Stomach smooth muscle (tissue), 2 donors: ENCODE measurements at regions not wholly inside any gene's neighbourhood (a gene's known extent, or its start where the extent isn't known, plus 50 kb on each side); places are given as distances from the start of the nearest gene placed in this dataset.

ENCODE experiments used
- H3K27ac ChIP-seq: one replicate; pipeline ENCODE4 v1.7.0; 2013; ENCODE audit warnings: mild to moderate bottlenecking, low read length, inconsistent platforms
- H3K27me3 ChIP-seq, 2 donors: one replicate each; pipeline ENCODE4 v1.7.0; 2013; ENCODE audit warnings: low read length in 2 of 2; ENCODE audit not compliant: insufficient read depth in 2 of 2, control insufficient read depth in 1 of 2
- H3K36me3 ChIP-seq, 2 donors: one replicate each; pipeline ENCODE4 v1.7.0; 2013; ENCODE audit warnings: low read length in 2 of 2; ENCODE audit not compliant: control insufficient read depth in 2 of 2, insufficient read depth in 2 of 2
- H3K4me1 ChIP-seq: one replicate; pipeline ENCODE4 v1.7.0; 2013; ENCODE audit warnings: low read length; ENCODE audit not compliant: control insufficient read depth, insufficient read depth
- H3K4me3 ChIP-seq, 2 donors: one replicate each; pipeline ENCODE4 v1.7.0; 2013; ENCODE audit warnings: low read length in 2 of 2
- H3K9ac ChIP-seq, 2 donors: one replicate each; pipeline ENCODE4 v1.7.0; 2013; ENCODE audit warnings: low read length in 2 of 2, mild to moderate bottlenecking in 1 of 2
- H3K9me3 ChIP-seq, 2 donors: one replicate each; pipeline ENCODE4 v1.7.0; 2013; ENCODE audit warnings: low read length in 2 of 2; ENCODE audit not compliant: control insufficient read depth in 2 of 2
- donor health status: healthy.
- donor health status: Pancreatic carcinoma.

- Histone ChIP-seq H3K36me3 (no peaks in the 10 kb centered on the region), H3K27ac (no peak overlapping the region), H3K4me1 (peaks cover 2% of the 10 kb centered on the region), H3K9ac (no peak overlapping the region), H3K9me3 (no peaks in the 10 kb centered on the region), H3K27me3 (peaks cover 0 to 3% of the 10 kb centered on the region in 2 donors), H3K4me3 (no peak overlapping the region)
Observed at GRCh38 chr5:61612431-61612830, 280.4 kb downstream of the ZSWIM6 start.

DNA sequence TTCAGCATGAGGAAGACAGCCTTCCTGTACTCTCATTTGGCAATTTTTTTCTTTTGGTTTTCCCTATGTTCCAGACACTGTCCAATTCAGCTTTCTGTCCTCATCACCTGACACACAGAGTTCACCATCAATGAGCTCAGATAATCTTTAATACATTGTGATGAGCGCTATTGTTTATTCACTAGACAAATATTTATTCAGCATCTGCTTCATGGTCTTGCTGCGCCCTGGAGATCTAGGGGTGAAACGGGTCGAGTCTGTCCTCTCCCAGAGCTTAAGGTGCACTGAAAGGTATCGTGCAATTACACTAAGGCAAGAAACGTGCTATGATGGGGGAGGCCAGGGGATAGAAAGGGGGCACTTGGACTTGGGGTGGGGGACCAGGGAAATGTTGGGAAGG is 281.6 kb downstream of the ZSWIM6 start:
- Histone ChIP-seq H3K9ac (no peak overlapping the region), H3K27me3 (peaks cover 0 to 3% of the 10 kb centered on the region in 2 donors), H3K36me3 (no peaks in the 10 kb centered on the region), H3K9me3 (no peaks in the 10 kb centered on the region), H3K4me1 (peaks cover 2% of the 10 kb centered on the region), H3K27ac (no peak overlapping the region), H3K4me3 (no peak overlapping the region)

GRCh38 chr5:61614606-61615005 is 282.5 kb downstream of the ZSWIM6 start:
- Histone ChIP-seq H3K4me3 (no peak overlapping the region), H3K9ac (no peak overlapping the region), H3K4me1 (peaks cover 6% of the 10 kb centered on the region), H3K36me3 (no peaks in the 10 kb centered on the region), H3K9me3 (no peaks in the 10 kb centered on the region), H3K27me3 (peaks cover 0 to 3% of the 10 kb centered on the region in 2 donors), H3K27ac (no peak overlapping the region)

- Histone ChIP-seq H3K9me3 (no peaks in the 10 kb centered on the region), H3K27me3 (peaks cover 0 to 3% of the 10 kb centered on the region in 2 donors), H3K27ac (no peak overlapping the region), H3K9ac (no peak overlapping the region), H3K4me3 (no peak overlapping the region), H3K36me3 (no peaks in the 10 kb centered on the region), H3K4me1 (peaks cover 26% of the 10 kb centered on the region)
Observed at GRCh38 chr5:61617039-61617438, 285.0 kb downstream of the ZSWIM6 start.

DNA sequence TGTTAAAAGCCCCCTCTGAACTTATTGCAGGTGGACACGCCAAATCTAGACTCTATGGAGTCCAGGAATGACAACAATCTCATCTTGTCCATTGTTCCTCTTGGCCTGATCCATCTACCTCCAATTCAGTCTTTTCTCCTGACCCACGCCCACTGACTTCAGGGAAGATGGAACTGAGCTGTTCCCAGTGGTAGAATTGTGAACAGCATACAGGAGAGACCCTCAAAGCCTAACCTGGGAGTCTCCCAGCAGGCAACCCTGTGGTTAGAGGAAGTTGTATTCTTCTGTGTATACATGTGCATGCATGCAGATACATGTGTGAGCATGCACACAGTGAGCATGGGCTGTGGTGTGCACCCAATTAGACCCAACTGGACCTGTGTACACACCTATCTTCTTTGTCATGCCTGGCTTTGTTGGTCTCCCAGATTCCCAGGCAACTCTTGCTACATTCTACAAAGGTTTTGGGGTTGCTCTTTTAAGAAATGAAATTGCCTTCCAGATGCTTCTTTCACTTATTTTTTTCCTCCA is 286.0 kb downstream of the ZSWIM6 start:
- H3K9ac ChIP-seq = no peak overlapping the region
- H3K36me3 ChIP-seq = no peaks in the 10 kb centered on the region
- no peak overlapping the region for H3K27ac ChIP-seq
- no peak overlapping the region for H3K4me3 ChIP-seq
- peaks cover 29% of the 10 kb centered on the region for H3K4me1 ChIP-seq
- H3K9me3 ChIP-seq = no peaks in the 10 kb centered on the region
- H3K27me3 ChIP-seq = peaks cover 0 to 3% of the 10 kb centered on the region in 2 donors

- H3K4me1 ChIP-seq = peaks cover 29% of the 10 kb centered on the region
- no peak overlapping the region for H3K27ac ChIP-seq
- peaks cover 0 to 3% of the 10 kb centered on the region in 2 donors for H3K27me3 ChIP-seq
- no peak overlapping the region for H3K9ac ChIP-seq
- no peak overlapping the region for H3K4me3 ChIP-seq
- H3K9me3 ChIP-seq = no peaks in the 10 kb centered on the region
- H3K36me3 ChIP-seq = no peaks in the 10 kb centered on the region
Observed at GRCh38 chr5:61618577-61618976, 286.5 kb downstream of the ZSWIM6 start.

GRCh38 chr5:61619289-61619688 is 287.2 kb downstream of the ZSWIM6 start:
- H3K27ac ChIP-seq = peak overlapping the region; percentile 87
- H3K9ac ChIP-seq = peak overlapping the region in 1 of 2 donors; percentile 32
- H3K4me1 ChIP-seq = peaks cover 29% of the 10 kb centered on the region

GRCh38 chr5:61619777-61620518 is 287.9 kb downstream of the ZSWIM6 start:
- Histone ChIP-seq H3K9me3 (no peaks in the 10 kb centered on the region), H3K36me3 (no peaks in the 10 kb centered on the region), H3K27me3 (peaks cover 0 to 1% of the 10 kb centered on the region in 2 donors), H3K27ac (peak overlapping the region; percentile 87), H3K4me3 (peak overlapping the region in 1 of 2 donors; percentile 35), H3K4me1 (peaks cover 29% of the 10 kb centered on the region), H3K9ac (peak overlapping the region; percentile 32 to 58)

More at GRCh38 chr5:61619289-61619688, 287.2 kb downstream of the ZSWIM6 start:
- Histone ChIP-seq H3K36me3 (no peaks in the 10 kb centered on the region), H3K4me3 (no peak overlapping the region), H3K27me3 (peaks cover 0 to 3% of the 10 kb centered on the region in 2 donors), H3K9me3 (no peaks in the 10 kb centered on the region)

GRCh38 chr5:61620699-61621182 is 288.7 kb downstream of the ZSWIM6 start:
- peak overlapping the region; percentile 87 for H3K27ac ChIP-seq
- H3K9ac ChIP-seq = peak overlapping the region in 1 of 2 donors; percentile 26
- H3K27me3 ChIP-seq = no peaks in the 10 kb centered on the region
- H3K4me1 ChIP-seq = peaks cover 32% of the 10 kb centered on the region
- H3K36me3 ChIP-seq = no peaks in the 10 kb centered on the region
- no peaks in the 10 kb centered on the region for H3K9me3 ChIP-seq
- H3K4me3 ChIP-seq = peak overlapping the region in 1 of 2 donors; percentile 29

- Histone ChIP-seq H3K4me3 (no peak overlapping the region), H3K9ac (peak overlapping the region; percentile 26 to 36), H3K27ac (peak overlapping the region; percentile 87), H3K4me1 (peaks cover 37% of the 10 kb centered on the region), H3K9me3 (no peaks in the 10 kb centered on the region), H3K36me3 (no peaks in the 10 kb centered on the region), H3K27me3 (no peaks in the 10 kb centered on the region)
Observed at GRCh38 chr5:61621202-61621650, 289.2 kb downstream of the ZSWIM6 start.

DNA sequence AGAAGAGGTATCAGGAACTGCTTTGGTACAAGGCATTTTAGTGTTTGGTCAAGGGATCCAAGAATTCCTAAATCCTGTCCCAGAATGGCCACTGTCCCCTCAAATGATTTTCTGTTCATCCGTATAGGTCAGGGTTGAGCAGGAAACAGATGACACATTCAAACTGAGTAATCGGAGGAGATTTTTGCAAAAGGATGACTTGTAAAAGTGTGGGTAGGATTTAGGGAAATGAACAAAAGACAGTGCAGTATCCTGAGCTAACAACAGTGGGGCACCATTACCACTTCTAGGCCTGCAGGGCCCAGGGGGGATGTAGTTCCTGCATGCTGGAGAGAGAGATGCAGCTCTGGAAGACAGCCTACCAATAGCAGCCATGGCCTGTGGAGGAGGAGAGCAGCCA is 290.1 kb downstream of the ZSWIM6 start:
- Histone ChIP-seq H3K36me3 (no peaks in the 10 kb centered on the region), H3K9me3 (no peaks in the 10 kb centered on the region), H3K4me1 (peaks cover 42% of the 10 kb centered on the region), H3K9ac (no peak overlapping the region), H3K27me3 (no peaks in the 10 kb centered on the region), H3K4me3 (no peak overlapping the region), H3K27ac (peak overlapping the region; percentile 87)
